Breast epithelium (tissue), 3 donors: ENCODE measurements at regions not wholly inside any gene's neighbourhood (a gene's known extent, or its start where the extent isn't known, plus 50 kb on each side); places are given as distances from the start of the nearest gene placed in this dataset.

Experiments used
- POLR2A ChIP-seq: fragments of 450-650 bp; IDR thresholded peaks from one replicate; pipeline ENCODE4 v1.6.1; 2016; ENCODE audit warnings: antibody characterized with exemption, mild to moderate bottlenecking, moderate library complexity
- POLR2AphosphoS5 ChIP-seq, 3 donors: sonication (generic); formaldehyde crosslinking; IDR thresholded peaks; one replicate each; pipeline ENCODE4 v1.6.1; 2017; ENCODE audit warnings: antibody characterized with exemption in 3 of 3
- TF ChIP-seq, protein P1 (sequence below), 3 donors: fragments of 450-650 bp; IDR thresholded peaks; one replicate each; pipeline ENCODE4 v1.5.1; 2016 to 2017; ENCODE audit warnings: antibody characterized with exemption in 3 of 3, mild to moderate bottlenecking in 3 of 3, moderate library complexity in 3 of 3

- TF ChIP-seq, protein P1, sequence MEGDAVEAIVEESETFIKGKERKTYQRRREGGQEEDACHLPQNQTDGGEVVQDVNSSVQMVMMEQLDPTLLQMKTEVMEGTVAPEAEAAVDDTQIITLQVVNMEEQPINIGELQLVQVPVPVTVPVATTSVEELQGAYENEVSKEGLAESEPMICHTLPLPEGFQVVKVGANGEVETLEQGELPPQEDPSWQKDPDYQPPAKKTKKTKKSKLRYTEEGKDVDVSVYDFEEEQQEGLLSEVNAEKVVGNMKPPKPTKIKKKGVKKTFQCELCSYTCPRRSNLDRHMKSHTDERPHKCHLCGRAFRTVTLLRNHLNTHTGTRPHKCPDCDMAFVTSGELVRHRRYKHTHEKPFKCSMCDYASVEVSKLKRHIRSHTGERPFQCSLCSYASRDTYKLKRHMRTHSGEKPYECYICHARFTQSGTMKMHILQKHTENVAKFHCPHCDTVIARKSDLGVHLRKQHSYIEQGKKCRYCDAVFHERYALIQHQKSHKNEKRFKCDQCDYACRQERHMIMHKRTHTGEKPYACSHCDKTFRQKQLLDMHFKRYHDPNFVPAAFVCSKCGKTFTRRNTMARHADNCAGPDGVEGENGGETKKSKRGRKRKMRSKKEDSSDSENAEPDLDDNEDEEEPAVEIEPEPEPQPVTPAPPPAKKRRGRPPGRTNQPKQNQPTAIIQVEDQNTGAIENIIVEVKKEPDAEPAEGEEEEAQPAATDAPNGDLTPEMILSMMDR (IDR thresholded peaks at IDR 0.05) = no peak
- TF ChIP-seq POLR2A = no peak
- no peak for TF ChIP-seq POLR2AphosphoS5 (IDR thresholded peaks at IDR 0.05)
Measured at GRCh38 chr4:149997881-149998421, 80.3 kb upstream of the DCLK2 start.
